Upper lobe of left lung (tissue), 4 donors: ENCODE measurements at regions not wholly inside any gene's neighbourhood (a gene's known extent, or its start where the extent isn't known, plus 50 kb on each side); places are given as distances from the start of the nearest gene placed in this dataset.
"Not testable (repeated sequence)": the region's sequence is repeated elsewhere in the genome, so short reads cannot be mapped to it uniquely, and the experiment has no call there.

ENCODE experiments used
- CTCF ChIP-seq, 6 experiments: fragments of 450-650 bp in 4 of 6; fragments of 200-600 bp in 2 of 6; sonication (generic) in 2 of 6; IDR thresholded peaks; one replicate each; pipeline ENCODE4 v1.5.1; 2016 to 2019; ENCODE audit warnings: antibody characterized with exemption in 6 of 6
- POLR2A ChIP-seq, 4 donors: fragments of 450-650 bp; IDR thresholded peaks; one replicate each; pipeline ENCODE4 v1.5.1; 2016 to 2017; ENCODE audit warnings: antibody characterized with exemption in 4 of 4, mild to moderate bottlenecking in 2 of 4
- POLR2AphosphoS5 ChIP-seq, 2 donors: sonication (generic); formaldehyde crosslinking; IDR thresholded peaks; one replicate each; pipeline ENCODE4 v1.5.1; 2017; ENCODE audit warnings: antibody characterized with exemption in 2 of 2

- TF ChIP-seq POLR2A, CTCF, POLR2AphosphoS5 (IDR thresholded peaks at IDR 0.05): not testable (repeated sequence)
These were observed 199.1 kb downstream of the CTH start for GRCh38 chr1:70610164-70610563.
